Common myeloid progenitor, CD34-positive (primary cell): ENCODE measurements at regions not wholly inside any gene's neighbourhood (a gene's known extent, or its start where the extent isn't known, plus 50 kb on each side); places are given as distances from the start of the nearest gene placed in this dataset.

Source experiments
- CTCF ChIA-PET: fragments of 350-600 bp; sonication (Branson Sonifier 250); formaldehyde crosslinking; loops from one replicate; lab custom pipeline; 2021; ENCODE audit warnings: antibody characterized with exemption; lab: Charles Lee
- POLR2A ChIA-PET: fragments of 350-600 bp; sonication (Branson Sonifier 250); formaldehyde crosslinking; loops from one replicate; lab custom pipeline; 2021; ENCODE audit warnings: antibody characterized with exemption; lab: Charles Lee
- DNase-seq, 3 donors: peaks; one replicate each; pipeline versions ENCODE4 v3.0.0 to v3.0.0-alpha.2; 2013
- H3K27ac ChIP-seq, 2 experiments: 1 replicate in 1 of 2; 2 replicates in 1 of 2; pipeline ENCODE4 v1.7.0; 2013; ENCODE audit warnings: inconsistent platforms in 2 of 2, low read length in 2 of 2, mild to moderate bottlenecking in 2 of 2, low read depth in 1 of 2, moderate library complexity in 1 of 2; ENCODE audit not compliant: severe bottlenecking in 2 of 2, insufficient read depth in 1 of 2, poor library complexity in 1 of 2
- H3K27me3 ChIP-seq, 5 experiments: replicated peaks in 2 of 5; 1 replicate in 3 of 5; 2 replicates in 2 of 5; pipeline versions ENCODE4 v1.6.1 to v1.7.0; 2013; ENCODE audit warnings: low read length in 4 of 5, mild to moderate bottlenecking in 2 of 5, moderate library complexity in 2 of 5, inconsistent platforms in 1 of 5; ENCODE audit not compliant: insufficient read depth in 5 of 5, control insufficient read depth in 4 of 5
- H3K36me3 ChIP-seq, 4 experiments: 1 replicate in 2 of 4; 2 replicates in 2 of 4; pipeline versions ENCODE4 v1.6.1 to v1.7.0; 2013; ENCODE audit warnings: low read length in 3 of 4, control low read depth in 1 of 4, mild to moderate bottlenecking in 1 of 4; ENCODE audit not compliant: control insufficient read depth in 4 of 4, insufficient read depth in 4 of 4
- H3K4me1 ChIP-seq, 4 experiments: 1 replicate in 3 of 4; 2 replicates in 1 of 4; pipeline versions ENCODE4 v1.6.1 to v1.7.1; 2013; ENCODE audit warnings: low read length in 3 of 4, mild to moderate bottlenecking in 3 of 4, control low read depth in 1 of 4, inconsistent platforms in 1 of 4, moderate library complexity in 1 of 4; ENCODE audit not compliant: control insufficient read depth in 4 of 4, insufficient read depth in 4 of 4; ENCODE audit errors: control extremely low read depth in 1 of 4
- H3K4me3 ChIP-seq, 7 experiments: 1 replicate in 4 of 7; 2 replicates in 3 of 7; pipeline versions ENCODE4 v1.5.1 to v1.7.0; 2013; ENCODE audit warnings: mild to moderate bottlenecking in 7 of 7, low read length in 6 of 7, moderate library complexity in 6 of 7, inconsistent platforms in 2 of 7, low read depth in 2 of 7, control low read depth in 1 of 7; ENCODE audit not compliant: insufficient read depth in 4 of 7, control insufficient read depth in 1 of 7; ENCODE audit errors: extremely low read depth in 1 of 7
- H3K9me3 ChIP-seq, 5 experiments: 1 replicate in 4 of 5; 2 replicates in 1 of 5; pipeline versions ENCODE4 v1.6.1 to v1.7.1; 2013; ENCODE audit warnings: low read length in 4 of 5, mild to moderate bottlenecking in 2 of 5, inconsistent platforms in 1 of 5, low read depth in 1 of 5, moderate library complexity in 1 of 5; ENCODE audit not compliant: control insufficient read depth in 4 of 5, insufficient read depth in 2 of 5; ENCODE audit errors: control extremely low read depth in 1 of 5
- WGBS: methylation state at CpG from one replicate; pipeline ENCODE4 v1.1.5; 2013; ENCODE audit not compliant: insufficient coverage; 5-methylcytosine and 5-hydroxymethylcytosine counted together

DNA sequence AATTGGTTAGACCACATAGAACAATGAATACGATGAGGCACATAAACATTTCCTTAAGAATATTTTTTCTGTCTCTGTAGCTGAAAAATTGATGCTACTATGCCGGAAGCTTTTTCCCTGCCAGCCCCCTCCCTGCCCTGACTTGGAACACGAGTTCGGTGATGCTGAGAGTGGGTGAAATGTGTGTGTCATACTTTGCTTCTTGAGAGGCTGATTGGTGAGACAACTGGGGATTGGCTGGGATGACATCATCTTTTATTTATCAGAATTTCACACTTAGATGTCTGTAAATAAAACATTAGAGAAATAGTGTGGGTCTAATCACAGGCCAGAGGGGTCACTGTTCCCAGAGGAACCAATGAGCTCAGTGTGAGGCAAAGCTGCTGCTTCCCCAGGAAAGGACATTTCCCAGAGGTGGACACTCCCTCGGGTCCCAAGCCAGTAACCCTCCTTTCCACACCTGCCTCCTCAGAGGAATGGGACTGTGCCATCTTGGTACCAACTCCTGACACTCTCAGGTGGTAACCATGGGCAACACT lies 195.4 kb upstream of the C1orf174 start:
- Histone ChIP-seq H3K4me1 (no peaks in the 10 kb centered on the region), H3K36me3 (no peaks in the 10 kb centered on the region), H3K27ac (no peak overlapping the region), H3K9me3 (peaks cover 0 to 23% (median 13%) of the 10 kb centered on the region in 5 experiments), H3K4me3 (no peak overlapping the region), H3K27me3 (peaks cover 0 to 1% (median 0%) of the 10 kb centered on the region in 5 experiments)
- WGBS, result 100% methylated on average over 1 of the region's 5 CpGs
- CTCF ChIA-PET, result no interaction called here
- POLR2A ChIA-PET, result no interaction called here
- DNase-seq, result no peak

DNA sequence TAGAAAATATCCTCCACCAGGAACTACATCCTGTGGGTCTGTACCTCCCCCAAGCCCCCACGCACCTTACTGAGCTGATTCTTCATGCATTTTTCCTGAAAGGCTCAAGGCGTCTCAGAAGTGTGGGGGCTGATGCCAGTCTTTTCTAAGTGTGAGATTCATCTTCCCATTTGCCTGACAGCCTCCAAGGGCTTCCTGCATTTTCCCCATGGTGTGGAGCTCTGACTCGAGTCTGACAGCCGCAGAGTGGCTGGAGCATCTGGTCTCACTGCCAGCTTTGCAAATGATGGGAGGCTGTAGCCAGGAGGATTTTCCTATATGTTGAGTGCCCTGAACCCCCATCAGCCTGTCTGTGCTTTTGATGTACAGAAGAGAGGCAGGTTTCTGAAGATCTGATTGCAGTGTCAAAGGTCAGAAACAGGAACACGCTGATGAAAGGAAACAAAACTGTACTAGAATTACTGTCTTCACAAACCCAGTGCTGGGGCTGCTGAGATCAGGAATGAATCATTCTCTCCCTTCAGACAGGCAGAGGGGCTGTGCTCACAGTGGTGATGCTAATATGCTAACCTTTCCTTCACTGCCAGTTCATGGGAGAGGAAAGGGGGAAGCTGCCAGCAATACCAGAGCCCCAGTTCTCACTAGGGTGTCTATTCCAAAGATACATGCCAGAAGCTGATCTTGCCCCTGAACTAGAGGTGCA lies 201.5 kb upstream of the C1orf174 start:
- Histone ChIP-seq H3K9me3 (peaks cover 0 to 5% (median 3%) of the 10 kb centered on the region in 5 experiments), H3K36me3 (no peaks in the 10 kb centered on the region), H3K27me3 (peaks cover 0 to 9% (median 2%) of the 10 kb centered on the region in 5 experiments), H3K27ac (no peak overlapping the region), H3K4me1 (no peaks in the 10 kb centered on the region), H3K4me3 (no peak overlapping the region)
- CTCF ChIA-PET, result no interaction called here
- no peak for DNase-seq
- POLR2A ChIA-PET, result no interaction called here
- 37% methylated on average over 2 of the region's 5 CpGs for WGBS

DNA sequence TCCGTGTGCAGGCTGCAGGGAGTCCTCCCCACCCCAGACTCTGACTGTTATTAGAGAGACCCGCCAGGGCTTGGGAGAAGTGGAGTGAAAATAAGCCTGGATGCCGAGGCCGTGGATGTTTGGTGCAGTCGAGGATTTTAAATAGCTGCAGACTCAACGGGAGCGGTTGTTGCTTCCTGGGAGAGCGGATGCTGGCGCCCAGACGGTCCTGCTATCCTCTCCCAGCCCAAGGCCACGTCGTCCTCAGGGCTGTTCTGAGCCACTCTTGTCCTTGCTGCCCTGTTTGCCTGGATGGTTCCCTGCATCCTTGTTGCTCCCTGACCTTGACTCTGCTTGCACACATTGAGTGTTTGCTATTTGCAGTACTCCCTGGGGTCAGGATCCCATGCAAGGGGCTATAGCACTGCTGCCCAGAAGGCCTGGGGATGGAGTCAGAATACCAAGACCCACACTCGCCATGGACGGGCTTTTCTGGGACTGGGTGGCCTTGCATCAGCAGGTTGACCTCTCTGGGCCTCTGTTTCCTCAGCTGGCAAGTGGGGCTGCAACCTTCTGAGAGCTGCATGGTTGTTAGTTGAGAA lies 205.3 kb upstream of the C1orf174 start:
- no peaks in the 10 kb centered on the region for H3K36me3 ChIP-seq
- no peaks in the 10 kb centered on the region for H3K4me1 ChIP-seq
- ChIA-PET CTCF (no interaction called here), POLR2A (no interaction called here)
- H3K9me3 ChIP-seq, result peaks cover 0 to 2% (median 0%) of the 10 kb centered on the region in 5 experiments
- DNase-seq, result no peak
- no peak overlapping the region for H3K27ac ChIP-seq
- H3K4me3 ChIP-seq, result no peak overlapping the region
- peaks cover 0 to 13% (median 2%) of the 10 kb centered on the region in 5 experiments for H3K27me3 ChIP-seq
- 88% methylated on average over 14 of the region's 14 CpGs for WGBS

DNA sequence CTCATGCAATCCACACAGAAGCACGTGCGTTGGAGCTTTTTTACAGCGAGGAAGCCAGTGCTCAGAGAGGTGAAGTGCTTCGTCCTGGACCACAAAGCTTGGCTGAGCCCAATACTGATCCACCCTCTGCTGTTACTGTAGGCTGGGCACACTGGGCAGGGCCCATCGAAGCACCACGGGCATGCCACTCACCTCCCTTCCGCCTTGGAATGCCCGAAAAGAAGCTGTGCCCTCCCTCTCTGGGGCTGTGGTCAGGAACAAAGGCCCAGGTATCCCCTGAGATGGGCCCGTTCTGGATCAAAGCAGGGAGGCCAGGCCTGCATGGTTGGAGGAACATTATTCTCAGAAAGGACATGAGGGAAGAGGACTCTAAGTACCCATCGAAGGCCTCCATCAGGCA lies 206.7 kb upstream of the C1orf174 start:
- Histone ChIP-seq H3K4me3 (no peak overlapping the region), H3K27me3 (peaks cover 0 to 5% (median 2%) of the 10 kb centered on the region in 5 experiments), H3K4me1 (no peaks in the 10 kb centered on the region), H3K27ac (no peak overlapping the region), H3K9me3 (peaks cover 0 to 2% (median 0%) of the 10 kb centered on the region in 5 experiments), H3K36me3 (no peaks in the 10 kb centered on the region)
- CTCF ChIA-PET, result interaction anchor here (1.1 kb wide), 1 partner anchor 9 kb away, joined by 3 read pairs; no protein-coding TSS in a partner anchor
- no peak for DNase-seq
- WGBS, result 87% methylated on average over 9 of the region's 10 CpGs
- POLR2A ChIA-PET, result no interaction called here

DNA sequence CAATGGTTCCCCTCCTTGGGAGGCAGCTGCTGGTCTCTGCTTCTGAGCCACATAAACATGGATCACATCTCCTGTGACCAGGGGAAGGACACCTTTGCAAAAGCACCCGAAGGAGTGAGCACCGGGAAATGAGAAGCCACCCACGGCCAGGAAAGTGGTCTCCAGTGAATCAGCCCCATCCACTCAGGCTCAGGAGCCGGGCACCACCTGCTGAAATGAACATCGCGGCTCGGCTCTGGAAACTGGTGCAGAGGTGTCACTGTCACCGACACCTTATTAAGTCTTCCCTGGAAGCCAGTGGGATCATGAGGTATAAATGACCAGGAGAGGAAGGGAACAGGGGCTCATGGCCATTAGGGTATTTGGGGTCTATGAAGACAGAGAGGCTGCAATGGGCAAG lies 207.2 kb upstream of the C1orf174 start:
- Histone ChIP-seq H3K36me3 (no peaks in the 10 kb centered on the region), H3K4me1 (no peaks in the 10 kb centered on the region), H3K27ac (no peak overlapping the region), H3K27me3 (peaks cover 0 to 5% (median 2%) of the 10 kb centered on the region in 5 experiments), H3K9me3 (peaks cover 0 to 6% (median 0%) of the 10 kb centered on the region in 5 experiments), H3K4me3 (no peak overlapping the region)
- DNase-seq, result no peak
- WGBS, result 92% methylated on average over 8 of the region's 8 CpGs
- ChIA-PET CTCF (interaction anchor here (1.1 kb wide), 1 partner anchor 9 kb away, joined by 3 read pairs; no protein-coding TSS in a partner anchor), POLR2A (no interaction called here)

DNA sequence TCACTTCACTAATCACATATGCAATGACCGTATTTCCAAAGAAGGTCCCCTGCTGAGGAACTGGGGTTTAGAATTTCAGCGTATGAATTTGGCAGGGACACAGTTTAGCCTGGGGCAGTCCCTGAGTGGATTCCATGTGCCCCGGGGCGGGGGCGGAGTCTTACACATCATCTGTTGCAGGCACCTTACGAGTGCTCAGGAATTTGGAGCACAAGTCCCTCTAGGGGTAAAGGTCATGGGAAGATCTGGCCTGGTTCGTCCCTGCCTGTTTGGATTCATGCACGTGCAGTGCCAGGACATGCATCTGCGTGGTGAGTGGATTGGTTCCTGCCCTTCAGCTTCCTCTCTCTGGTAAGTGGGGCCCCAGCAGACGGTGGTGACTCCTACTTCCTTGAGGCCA lies 208.3 kb upstream of the C1orf174 start:
- H3K36me3 ChIP-seq, result no peaks in the 10 kb centered on the region
- no peak overlapping the region for H3K4me3 ChIP-seq
- no peaks in the 10 kb centered on the region for H3K4me1 ChIP-seq
- H3K27ac ChIP-seq, result no peak overlapping the region
- peaks cover 0 to 5% (median 2%) of the 10 kb centered on the region in 5 experiments for H3K27me3 ChIP-seq
- ChIA-PET POLR2A (no interaction called here), CTCF (no interaction called here)
- H3K9me3 ChIP-seq, result peaks cover 0 to 16% (median 0%) of the 10 kb centered on the region in 5 experiments
- 83% methylated on average over 7 of the region's 10 CpGs for WGBS
- no peak for DNase-seq
